Astrocyte (in vitro differentiated cells and primary cell): ENCODE measurements at regions not wholly inside any gene's neighbourhood (a gene's known extent, or its start where the extent isn't known, plus 50 kb on each side); places are given as distances from the start of the nearest gene placed in this dataset.
"Not testable (repeated sequence)": the region's sequence is repeated elsewhere in the genome, so short reads cannot be mapped to it uniquely, and the experiment has no call there.

Experiments
- DNase-seq: peaks from one replicate; pipeline ENCODE4 v3.0.0-alpha.2; 2010; ENCODE audit warnings: low read depth
- FAIRE-seq: peaks from 2 replicates; lab custom pipeline; 2011; peaks lifted over from hg19 to GRCh38; lab: Jason Lieb, UNC
- H2AFZ ChIP-seq: 2 replicates; pipeline ENCODE4 v1.6.0; 2012; ENCODE audit warnings: low read depth, low read length, inconsistent platforms
- H3K27ac ChIP-seq: 2 replicates; pipeline ENCODE4 v1.5.1; 2011; ENCODE audit warnings: low read depth, low read length, inconsistent platforms
- H3K27me3 ChIP-seq: 2 replicates; pipeline ENCODE4 v1.6.0; 2011; ENCODE audit warnings: low read length, inconsistent platforms; ENCODE audit not compliant: insufficient read depth
- H3K36me3 ChIP-seq: 2 replicates; pipeline ENCODE4 v1.5.1; 2011; ENCODE audit warnings: low read length, inconsistent platforms; ENCODE audit not compliant: insufficient read depth
- H3K4me1 ChIP-seq: 2 replicates; pipeline ENCODE4 v1.5.1; 2011; ENCODE audit warnings: low read length, inconsistent platforms; ENCODE audit not compliant: insufficient read depth
- H3K4me2 ChIP-seq: 2 replicates; pipeline ENCODE4 v1.6.0; 2012; ENCODE audit warnings: low read length, inconsistent platforms
- H3K4me3 ChIP-seq: 2 replicates; pipeline ENCODE4 v1.5.1; 2011; ENCODE audit warnings: low read depth, mild to moderate bottlenecking, low read length, inconsistent platforms; ENCODE audit not compliant: insufficient read depth
- H3K79me2 ChIP-seq: 2 replicates; pipeline ENCODE4 v1.6.0; 2012; ENCODE audit warnings: mild to moderate bottlenecking, low read length, inconsistent platforms; ENCODE audit not compliant: insufficient read depth
- H3K9ac ChIP-seq: 2 replicates; pipeline ENCODE4 v1.6.0; 2012; ENCODE audit warnings: mild to moderate bottlenecking, low read length, inconsistent platforms
- H3K9me3 ChIP-seq: 2 replicates; pipeline ENCODE4 v1.5.1; 2012; ENCODE audit warnings: low read depth, mild to moderate bottlenecking, low read length, inconsistent platforms; ENCODE audit not compliant: insufficient read depth
- H4K20me1 ChIP-seq: 2 replicates; pipeline ENCODE4 v1.6.0; 2012; ENCODE audit warnings: low read length, inconsistent platforms; ENCODE audit not compliant: insufficient read depth
- H3K27ac Mint-ChIP-seq: one replicate; pipeline ENCODE4 v1.8.0; 2021; ENCODE audit warnings: mild to moderate bottlenecking, mixed read lengths; ENCODE audit not compliant: unreplicated experiment
- H3K27me3 Mint-ChIP-seq: one replicate; pipeline ENCODE4 v1.8.0; 2021; ENCODE audit warnings: low read depth, mixed read lengths; ENCODE audit not compliant: unreplicated experiment
- H3K36me3 Mint-ChIP-seq: one replicate; pipeline ENCODE4 v1.8.0; 2021; ENCODE audit warnings: low read depth, mixed read lengths; ENCODE audit not compliant: unreplicated experiment
- H3K4me1 Mint-ChIP-seq: one replicate; pipeline ENCODE4 v1.8.0; 2021; ENCODE audit warnings: low read depth, mixed read lengths; ENCODE audit not compliant: unreplicated experiment
- H3K4me3 Mint-ChIP-seq: one replicate; pipeline ENCODE4 v1.8.0; 2021; ENCODE audit warnings: mild to moderate bottlenecking, moderate library complexity, mixed read lengths; ENCODE audit not compliant: unreplicated experiment
- H3K9me3 Mint-ChIP-seq: one replicate; pipeline ENCODE4 v1.8.0; 2021; ENCODE audit warnings: mild to moderate bottlenecking, mixed read lengths; ENCODE audit not compliant: unreplicated experiment
- CTCF ChIP-seq: IDR thresholded peaks from 2 replicates; pipeline ENCODE4 v1.5.1; 2011; ENCODE audit warnings: low read depth, mild to moderate bottlenecking, inconsistent platforms, low read length, moderate library complexity; ENCODE audit not compliant: insufficient read depth

DNA sequence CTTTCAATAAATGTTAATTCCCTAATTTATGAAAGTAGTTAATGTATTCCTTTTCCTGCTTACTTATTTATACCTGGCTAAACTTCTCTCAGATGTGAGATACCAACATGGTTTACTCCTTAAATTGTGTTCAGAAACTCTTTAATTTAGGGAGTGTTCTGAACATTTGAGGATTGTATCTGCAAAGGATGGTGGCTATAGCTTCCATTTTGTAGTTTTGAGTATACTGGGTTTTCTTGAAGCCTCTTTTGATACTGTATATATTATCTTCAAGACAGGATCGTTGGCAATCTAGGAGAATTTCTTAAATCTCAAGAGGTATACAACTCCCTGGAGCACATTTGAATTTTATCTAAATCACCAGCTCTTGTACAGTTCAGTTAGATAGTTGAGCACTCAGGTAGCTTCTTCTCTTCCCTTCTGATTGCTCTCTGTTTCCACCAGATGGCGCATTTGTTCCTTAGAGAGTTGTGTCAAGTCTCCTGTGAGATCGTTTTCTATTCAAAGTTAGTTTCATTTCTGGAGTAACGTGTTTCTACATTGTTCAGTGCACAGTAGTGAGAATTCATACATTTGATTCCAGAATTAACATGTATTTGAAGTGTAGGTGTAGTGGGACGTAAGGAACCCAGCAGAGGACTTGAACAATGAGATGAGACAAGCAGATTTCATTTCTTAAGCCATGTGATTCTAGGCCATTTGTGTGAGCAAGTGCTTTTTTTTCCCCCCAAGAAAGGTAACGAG lies 63.2 kb upstream of the GARIN1A start:
- not testable (repeated sequence) for H3K4me1 ChIP-seq, H3K9me3 Mint-ChIP-seq, H2AFZ ChIP-seq, H3K36me3 Mint-ChIP-seq, H3K79me2 ChIP-seq, H3K4me1 Mint-ChIP-seq, H3K27me3 ChIP-seq, H3K27me3 Mint-ChIP-seq, H3K27ac ChIP-seq, H3K36me3 ChIP-seq, H3K9me3 ChIP-seq, H3K27ac Mint-ChIP-seq
- Histone ChIP-seq H3K9ac (peak overlapping the region; percentile 78), H3K4me3 (peak overlapping the region; percentile 52), H3K4me2 (peak overlapping the region; percentile 87), H4K20me1 (peaks cover 23% of the 10 kb centered on the region)
- peak overlapping the region; percentile 23 for H3K4me3 Mint-ChIP-seq
- peak; percentile 36 for TF ChIP-seq CTCF
- DNase-seq (peak; percentile 10), FAIRE-seq (peak; percentile 84)

DNA sequence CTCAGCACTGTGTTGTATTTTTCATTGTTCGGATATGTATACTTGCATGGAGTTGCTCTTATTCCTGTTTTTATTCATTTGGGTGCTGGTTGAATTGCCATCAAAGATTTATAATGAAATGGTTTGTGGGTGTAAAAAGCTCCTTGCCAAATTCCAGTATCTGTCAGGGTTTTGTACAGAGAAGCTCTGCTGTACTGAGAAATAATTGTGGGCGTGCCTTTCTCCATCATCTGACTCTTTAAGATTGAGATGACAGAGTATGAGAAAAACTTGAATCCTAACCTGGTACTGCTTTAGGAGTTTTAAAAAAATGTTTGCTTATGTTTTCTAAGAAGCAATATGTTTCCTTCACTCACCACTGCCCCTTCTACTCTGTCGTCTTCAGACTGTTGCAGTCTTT lies 58.7 kb upstream of the GARIN1A start:
- not testable (repeated sequence) for H3K4me2 ChIP-seq, DNase-seq, H3K4me3 ChIP-seq, H3K4me3 Mint-ChIP-seq, H3K79me2 ChIP-seq, H3K27ac ChIP-seq, H2AFZ ChIP-seq, H3K9ac ChIP-seq, H3K36me3 ChIP-seq, H3K27me3 ChIP-seq, H3K9me3 Mint-ChIP-seq, H3K27ac Mint-ChIP-seq, H3K27me3 Mint-ChIP-seq, H3K4me1 ChIP-seq, H3K9me3 ChIP-seq, H3K36me3 Mint-ChIP-seq, H3K4me1 Mint-ChIP-seq
- peak; percentile 26 for FAIRE-seq
- peaks cover 13% of the 10 kb centered on the region for H4K20me1 ChIP-seq

DNA sequence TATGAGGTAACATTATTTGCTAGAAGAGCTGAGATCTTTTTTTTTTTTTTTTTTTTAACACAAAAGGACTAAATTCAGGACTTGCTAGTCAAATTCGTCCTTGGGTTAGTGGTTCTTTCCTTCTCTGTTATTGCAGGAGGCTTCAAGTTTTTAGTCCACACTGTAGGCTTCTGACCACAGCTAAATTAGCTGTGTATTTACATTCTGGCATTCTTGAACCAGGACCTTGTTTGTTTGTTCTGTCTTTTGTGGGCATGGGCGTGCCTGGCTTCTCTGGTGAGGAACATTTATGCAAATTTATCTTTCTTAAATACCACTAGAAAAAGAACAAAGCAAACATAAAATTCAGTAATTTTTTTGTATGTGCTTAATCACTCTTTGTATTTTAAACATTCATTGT lies 57.3 kb upstream of the GARIN1A start:
- H3K27ac ChIP-seq, H3K36me3 ChIP-seq, H3K4me3 ChIP-seq, H3K36me3 Mint-ChIP-seq, H3K9ac ChIP-seq, H3K4me1 ChIP-seq, H3K79me2 ChIP-seq, H3K27me3 ChIP-seq, H3K4me2 ChIP-seq, H3K27me3 Mint-ChIP-seq, H3K9me3 ChIP-seq, H3K4me1 Mint-ChIP-seq, H3K9me3 Mint-ChIP-seq, H3K4me3 Mint-ChIP-seq, FAIRE-seq, H2AFZ ChIP-seq, H3K27ac Mint-ChIP-seq, DNase-seq: not testable (repeated sequence)
- peaks cover 10% of the 10 kb centered on the region for H4K20me1 ChIP-seq

- not testable (repeated sequence) for H3K4me1 Mint-ChIP-seq, H3K27ac Mint-ChIP-seq, H3K4me3 Mint-ChIP-seq, H3K9me3 Mint-ChIP-seq, H3K4me3 ChIP-seq, H3K4me2 ChIP-seq, H3K36me3 ChIP-seq, H3K27ac ChIP-seq, H3K9me3 ChIP-seq, H3K9ac ChIP-seq, H3K79me2 ChIP-seq, H3K4me1 ChIP-seq, H3K27me3 Mint-ChIP-seq, H3K27me3 ChIP-seq, FAIRE-seq, DNase-seq, H2AFZ ChIP-seq, H3K36me3 Mint-ChIP-seq
- H4K20me1 ChIP-seq = peaks cover 10% of the 10 kb centered on the region
These were observed 55.3 kb upstream of the GARIN1A start for GRCh38 chr7:128616799-128617198.
